HUES48 (cell line): ENCODE measurements at regions not wholly inside any gene's neighbourhood (a gene's known extent, or its start where the extent isn't known, plus 50 kb on each side); places are given as distances from the start of the nearest gene placed in this dataset.
"Not testable (repeated sequence)": the region's sequence is repeated elsewhere in the genome, so short reads cannot be mapped to it uniquely, and the experiment has no call there.

ENCODE experiments used
- H3K27ac ChIP-seq: one replicate; pipeline ENCODE4 v1.7.0; 2013; ENCODE audit warnings: low read depth, low read length, inconsistent platforms
- H3K27me3 ChIP-seq: 2 replicates; pipeline ENCODE4 v1.6.1; 2013; ENCODE audit warnings: mild to moderate bottlenecking, low read length; ENCODE audit not compliant: control insufficient read depth, insufficient read depth
- H3K36me3 ChIP-seq: 2 replicates; pipeline ENCODE4 v1.6.1; 2013; ENCODE audit warnings: low read length; ENCODE audit not compliant: control insufficient read depth, insufficient read depth
- H3K4me1 ChIP-seq: 2 replicates; pipeline ENCODE4 v1.6.1; 2013; ENCODE audit warnings: mild to moderate bottlenecking, low read length; ENCODE audit not compliant: control insufficient read depth, insufficient read depth
- H3K4me3 ChIP-seq: 2 replicates; pipeline ENCODE4 v1.5.1; 2013; ENCODE audit warnings: mild to moderate bottlenecking, low read depth, low read length
- H3K9ac ChIP-seq: 2 replicates; pipeline ENCODE4 v1.6.1; 2013; ENCODE audit warnings: mild to moderate bottlenecking, low read depth, low read length, moderate library complexity
- H3K9me3 ChIP-seq: 2 replicates; pipeline ENCODE4 v1.6.1; 2013; ENCODE audit warnings: low read length; ENCODE audit not compliant: control insufficient read depth, insufficient read depth

- H3K9me3 ChIP-seq, H3K27me3 ChIP-seq, H3K36me3 ChIP-seq, H3K4me3 ChIP-seq: not testable (repeated sequence)
- peaks cover 36% of the 10 kb centered on the region for H3K4me1 ChIP-seq
- H3K27ac ChIP-seq, result peak overlapping the region; percentile 95
- H3K9ac ChIP-seq, result peak overlapping the region; percentile 66
Measured at GRCh38 chr4:64737854-64738138, 328.5 kb upstream of the TECRL start.

- peak overlapping the region; percentile 66 for H3K9ac ChIP-seq
- peaks cover 9% of the 10 kb centered on the region for H3K9me3 ChIP-seq
- no peaks in the 10 kb centered on the region for H3K27me3 ChIP-seq
- H3K4me1 ChIP-seq, result peaks cover 36% of the 10 kb centered on the region
- H3K27ac ChIP-seq, result peak overlapping the region; percentile 95
- H3K36me3 ChIP-seq, result no peaks in the 10 kb centered on the region
- H3K4me3 ChIP-seq, result peak overlapping the region; percentile 16; the same call in 1 of the 2 replicates
Measured at GRCh38 chr4:64737026-64737853, 328.0 kb upstream of the TECRL start.

DNA sequence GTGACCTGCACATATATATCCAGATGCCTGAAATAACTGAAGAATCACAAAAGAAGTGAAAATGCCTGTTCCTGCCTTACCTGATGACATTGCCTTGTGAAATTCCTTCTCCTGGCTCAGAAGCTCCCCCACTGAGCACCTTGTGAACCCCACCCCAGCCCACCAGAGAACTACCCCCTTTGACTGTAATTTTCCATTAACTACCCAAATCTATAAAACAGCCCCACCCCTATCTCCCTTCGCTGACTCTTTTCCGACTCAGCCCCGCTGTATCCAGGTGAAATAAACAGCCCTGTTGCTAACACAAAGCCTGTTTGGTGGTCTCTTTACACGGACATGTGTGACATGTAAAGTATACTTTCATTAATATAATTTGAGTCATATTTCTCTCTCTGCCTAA, 320.3 kb upstream of the TECRL start:
- Histone ChIP-seq H3K9ac (peak overlapping the region; percentile 40; the same call in 1 of the 2 replicates), H3K27ac (no peak overlapping the region), H3K4me1 (peaks cover 37% of the 10 kb centered on the region), H3K9me3 (peaks cover 9% of the 10 kb centered on the region; the same call in 1 of the 2 replicates), H3K4me3 (no peak overlapping the region), H3K27me3 (no peaks in the 10 kb centered on the region), H3K36me3 (no peaks in the 10 kb centered on the region)

GRCh38 chr4:64727960-64728359, 318.7 kb upstream of the TECRL start:
- Histone ChIP-seq H3K27me3 (no peaks in the 10 kb centered on the region), H3K9ac (peak overlapping the region; percentile 4; the same call in 1 of the 2 replicates), H3K36me3 (no peaks in the 10 kb centered on the region), H3K9me3 (peaks cover 9% of the 10 kb centered on the region; the same call in 1 of the 2 replicates), H3K4me1 (peaks cover 37% of the 10 kb centered on the region), H3K4me3 (no peak overlapping the region), H3K27ac (peak overlapping the region; percentile 87)

DNA sequence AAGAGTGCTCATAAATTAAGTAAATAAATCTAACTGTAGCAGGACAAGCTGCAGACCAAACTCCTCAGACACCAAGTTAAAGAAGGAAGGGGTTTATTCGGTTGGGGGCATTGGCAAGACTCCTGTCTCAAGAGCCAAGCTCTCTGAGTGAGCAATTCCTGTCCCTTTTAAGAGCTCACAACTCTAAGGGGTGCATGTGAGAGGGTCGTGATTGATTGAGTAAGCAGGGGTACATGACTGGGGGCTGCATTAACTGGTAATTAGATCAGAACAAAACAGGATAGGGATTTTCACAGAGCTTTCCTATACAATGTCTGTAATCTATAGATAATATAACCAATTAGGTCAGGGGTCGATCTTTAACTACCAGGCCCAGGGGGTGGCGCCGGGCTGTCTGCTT, 318.1 kb upstream of the TECRL start:
- Histone ChIP-seq H3K4me1 (peaks cover 37% of the 10 kb centered on the region), H3K27ac (peak overlapping the region; percentile 87), H3K9ac (peak overlapping the region; percentile 49)
- not testable (repeated sequence) for H3K9me3 ChIP-seq, H3K27me3 ChIP-seq, H3K4me3 ChIP-seq, H3K36me3 ChIP-seq

DNA sequence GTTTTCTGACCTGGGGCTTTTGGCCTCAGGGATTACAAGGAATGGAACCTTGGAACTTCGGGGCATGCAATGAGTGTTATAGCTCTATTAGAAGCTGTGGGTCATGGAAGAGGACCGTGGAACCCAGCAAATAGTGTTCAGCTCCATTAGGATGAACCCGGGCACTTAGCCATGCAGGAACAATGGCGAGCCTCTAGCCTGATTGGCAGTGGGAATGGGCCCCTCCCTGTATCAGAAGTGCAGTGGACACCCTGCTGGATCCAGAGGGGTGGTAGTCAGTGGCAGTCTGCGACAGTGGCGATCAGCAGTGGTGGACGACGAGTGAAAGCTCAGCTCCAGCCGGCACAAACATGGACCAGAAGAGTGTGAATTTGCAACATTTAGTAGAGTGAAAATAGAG, 315.4 kb upstream of the TECRL start:
- Histone ChIP-seq H3K9ac (no peak overlapping the region), H3K27ac (no peak overlapping the region), H3K27me3 (no peaks in the 10 kb centered on the region), H3K4me1 (peaks cover 29% of the 10 kb centered on the region), H3K4me3 (no peak overlapping the region), H3K9me3 (peaks cover 6% of the 10 kb centered on the region), H3K36me3 (no peaks in the 10 kb centered on the region)

GRCh38 chr4:64721106-64721505, 311.9 kb upstream of the TECRL start:
- no peak overlapping the region for H3K27ac ChIP-seq

GRCh38 chr4:64718091-64718490, 308.8 kb upstream of the TECRL start:
- H3K9me3 ChIP-seq, result peaks cover 12% of the 10 kb centered on the region
- H3K27me3 ChIP-seq, result no peaks in the 10 kb centered on the region
- no peaks in the 10 kb centered on the region for H3K36me3 ChIP-seq
- H3K9ac ChIP-seq, result no peak overlapping the region
- 0 out of 2 replicates have a peak, but pooled peaks cover under 1% of the 10 kb centered on the region for H3K4me1 ChIP-seq
- no peak overlapping the region for H3K4me3 ChIP-seq
- no peak overlapping the region for H3K27ac ChIP-seq

More at GRCh38 chr4:64721106-64721505, 311.9 kb upstream of the TECRL start:
- no peak overlapping the region for H3K4me3 ChIP-seq
- peaks cover 16% of the 10 kb centered on the region for H3K9me3 ChIP-seq
- no peaks in the 10 kb centered on the region for H3K27me3 ChIP-seq
- H3K4me1 ChIP-seq, result no peaks in the 10 kb centered on the region
- H3K9ac ChIP-seq, result no peak overlapping the region
- H3K36me3 ChIP-seq, result no peaks in the 10 kb centered on the region

GRCh38 chr4:64715741-64716140, 306.5 kb upstream of the TECRL start:
- H3K27ac ChIP-seq, result no peak overlapping the region
- 0 out of 2 replicates have a peak, but pooled peaks cover 3% of the 10 kb centered on the region for H3K4me1 ChIP-seq
- peaks cover 12% of the 10 kb centered on the region for H3K9me3 ChIP-seq
- H3K36me3 ChIP-seq, result no peaks in the 10 kb centered on the region
- no peak overlapping the region for H3K4me3 ChIP-seq
- H3K9ac ChIP-seq, result no peak overlapping the region
- H3K27me3 ChIP-seq, result no peaks in the 10 kb centered on the region

- peaks cover 10% of the 10 kb centered on the region for H3K9me3 ChIP-seq
- no peak overlapping the region for H3K4me3 ChIP-seq
- no peak overlapping the region for H3K9ac ChIP-seq
- no peak overlapping the region for H3K27ac ChIP-seq
- 0 out of 2 replicates have a peak, but pooled peaks cover 3% of the 10 kb centered on the region for H3K4me1 ChIP-seq
- no peaks in the 10 kb centered on the region for H3K27me3 ChIP-seq
- H3K36me3 ChIP-seq, result no peaks in the 10 kb centered on the region
Measured at GRCh38 chr4:64713256-64713840, 304.1 kb upstream of the TECRL start.

DNA sequence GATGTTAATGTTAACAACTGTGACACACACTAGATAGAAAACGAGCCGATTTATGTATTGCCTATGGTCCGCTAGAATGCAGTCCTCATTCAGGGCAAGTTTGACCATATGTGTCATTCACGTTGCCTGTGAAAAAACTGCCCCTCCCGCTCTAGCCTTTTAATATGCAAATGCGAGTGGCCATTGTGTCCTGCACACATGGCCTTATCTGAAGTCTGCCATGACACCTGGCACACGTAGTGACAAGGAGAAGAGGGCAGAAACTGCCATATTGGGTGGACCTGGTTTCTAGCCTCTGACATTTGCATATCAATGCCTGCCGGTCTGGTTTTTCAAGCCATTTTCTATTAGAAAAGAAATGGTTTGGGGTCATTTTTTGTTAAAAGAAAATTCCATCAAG, 303.3 kb upstream of the TECRL start:
- H3K9ac ChIP-seq, result no peak overlapping the region
- H3K27ac ChIP-seq, result no peak overlapping the region
- no peaks in the 10 kb centered on the region for H3K36me3 ChIP-seq
- no peak overlapping the region for H3K4me3 ChIP-seq
- no peaks in the 10 kb centered on the region for H3K27me3 ChIP-seq
- H3K9me3 ChIP-seq, result peaks cover 4% of the 10 kb centered on the region
- H3K4me1 ChIP-seq, result 0 out of 2 replicates have a peak, but pooled peaks cover 3% of the 10 kb centered on the region
